Effector memory CD4-positive, alpha-beta T cell (primary cell): ENCODE measurements at regions not wholly inside any gene's neighbourhood (a gene's known extent, or its start where the extent isn't known, plus 50 kb on each side); places are given as distances from the start of the nearest gene placed in this dataset.

Experiments
- DNase-seq, 3 donors: peaks; one replicate each; pipeline ENCODE4 v3.0.0-alpha.2; 2020
- H3K27ac ChIP-seq: 2 replicates; pipeline ENCODE4 v1.7.0; 2013; ENCODE audit warnings: mild to moderate bottlenecking, low read length, moderate library complexity; ENCODE audit not compliant: insufficient read depth, poor library complexity, severe bottlenecking
- H3K27me3 ChIP-seq: replicated peaks from 2 replicates; pipeline ENCODE4 v1.7.0; 2013; ENCODE audit warnings: mild to moderate bottlenecking, low read length; ENCODE audit not compliant: insufficient read depth, control insufficient read depth, poor library complexity, severe bottlenecking
- H3K36me3 ChIP-seq: 2 replicates; pipeline ENCODE4 v1.7.0; 2013; ENCODE audit warnings: mild to moderate bottlenecking, low read length, moderate library complexity; ENCODE audit not compliant: control insufficient read depth, insufficient read depth
- H3K4me1 ChIP-seq: 2 replicates; pipeline ENCODE4 v1.7.0; 2013; ENCODE audit warnings: low read length, mild to moderate bottlenecking; ENCODE audit not compliant: control insufficient read depth, insufficient read depth, poor library complexity, severe bottlenecking
- H3K4me3 ChIP-seq: 2 replicates; pipeline ENCODE4 v1.7.0; 2013; ENCODE audit warnings: low read length, low read depth, mild to moderate bottlenecking; ENCODE audit not compliant: insufficient read depth, poor library complexity, severe bottlenecking
- H3K9me3 ChIP-seq: 2 replicates; pipeline ENCODE4 v1.7.0; 2013; ENCODE audit warnings: mild to moderate bottlenecking, low read length, moderate library complexity; ENCODE audit not compliant: control insufficient read depth

DNA sequence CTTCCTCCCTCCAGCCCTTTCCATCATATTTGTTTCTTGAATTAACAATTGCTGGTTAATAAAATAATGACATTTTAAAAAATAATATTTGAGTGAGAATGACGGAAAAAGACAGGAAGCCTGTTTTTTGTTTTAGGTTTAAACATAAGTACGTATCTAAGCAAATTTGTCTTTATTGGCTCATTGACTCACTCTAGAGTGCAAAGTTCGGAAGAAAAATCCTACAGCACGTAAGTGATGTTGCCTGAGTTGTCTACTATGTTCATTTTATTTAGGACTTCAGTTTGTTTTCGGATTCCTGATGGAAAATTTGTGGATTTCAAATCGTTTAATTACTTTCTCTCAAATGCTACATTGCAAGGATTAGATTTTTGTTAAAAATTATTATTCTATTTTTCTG is 1435.7 kb upstream of the ADGRB3 start:
- no peaks in the 10 kb centered on the region for H3K36me3 ChIP-seq
- no peak overlapping the region for H3K4me3 ChIP-seq
- H3K27me3 ChIP-seq, result no peaks in the 10 kb centered on the region

DNA sequence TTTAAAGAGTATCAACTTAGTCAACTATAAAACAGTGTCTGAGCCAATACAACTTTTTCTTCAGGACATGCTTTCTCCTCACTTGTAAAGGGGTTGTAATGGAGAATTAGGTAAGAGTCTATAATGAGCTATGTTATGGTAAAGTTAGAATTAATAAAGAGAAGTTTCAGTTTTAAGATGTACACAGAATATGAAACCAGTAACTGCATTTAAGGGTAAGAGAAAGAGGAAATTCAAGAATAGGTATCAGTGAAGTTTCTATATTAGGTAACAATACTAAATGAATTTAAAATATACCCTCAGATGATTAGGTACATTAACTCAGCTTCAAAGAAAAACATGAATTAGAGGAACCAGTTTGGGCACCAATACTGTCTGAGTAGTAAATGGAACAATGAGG is 1444.3 kb upstream of the ADGRB3 start:
- H3K4me1 ChIP-seq, result no peaks in the 10 kb centered on the region

More for the DNA sequence above, 1435.7 kb upstream of the ADGRB3 start:
- H3K9me3 ChIP-seq, result no peaks in the 10 kb centered on the region
- DNase-seq, result no peak
- no peak overlapping the region for H3K27ac ChIP-seq
- no peaks in the 10 kb centered on the region for H3K4me1 ChIP-seq

DNA sequence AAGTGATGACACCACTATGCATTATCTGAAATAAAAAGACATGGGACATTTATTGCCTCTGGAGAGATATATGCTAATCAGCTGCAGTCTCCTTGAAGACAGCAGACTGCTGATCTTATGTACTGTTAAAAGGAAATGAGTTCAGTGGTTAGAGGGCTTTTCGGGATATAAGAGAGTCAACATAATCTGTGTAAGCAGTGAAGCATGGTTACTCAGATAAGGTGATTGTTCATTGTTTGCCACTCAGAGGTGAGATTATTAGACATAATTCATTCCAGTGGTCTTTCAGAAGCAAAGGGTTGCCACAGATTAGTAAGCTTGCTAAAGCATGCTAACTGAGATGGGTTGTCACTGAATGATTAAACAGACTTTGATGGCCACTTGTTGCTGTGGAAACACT is 1450.7 kb upstream of the ADGRB3 start:
- H3K27me3 ChIP-seq, result no peaks in the 10 kb centered on the region
- H3K27ac ChIP-seq, result no peak overlapping the region
- no peak overlapping the region for H3K4me3 ChIP-seq
- no peaks in the 10 kb centered on the region for H3K4me1 ChIP-seq
- DNase-seq, result no peak
- no peaks in the 10 kb centered on the region for H3K36me3 ChIP-seq
- H3K9me3 ChIP-seq, result no peaks in the 10 kb centered on the region

More for the DNA sequence above, 1444.3 kb upstream of the ADGRB3 start:
- Histone ChIP-seq H3K27me3 (no peaks in the 10 kb centered on the region), H3K9me3 (no peaks in the 10 kb centered on the region), H3K27ac (no peak overlapping the region), H3K4me3 (no peak overlapping the region), H3K36me3 (no peaks in the 10 kb centered on the region)
- DNase-seq, result no peak

DNA sequence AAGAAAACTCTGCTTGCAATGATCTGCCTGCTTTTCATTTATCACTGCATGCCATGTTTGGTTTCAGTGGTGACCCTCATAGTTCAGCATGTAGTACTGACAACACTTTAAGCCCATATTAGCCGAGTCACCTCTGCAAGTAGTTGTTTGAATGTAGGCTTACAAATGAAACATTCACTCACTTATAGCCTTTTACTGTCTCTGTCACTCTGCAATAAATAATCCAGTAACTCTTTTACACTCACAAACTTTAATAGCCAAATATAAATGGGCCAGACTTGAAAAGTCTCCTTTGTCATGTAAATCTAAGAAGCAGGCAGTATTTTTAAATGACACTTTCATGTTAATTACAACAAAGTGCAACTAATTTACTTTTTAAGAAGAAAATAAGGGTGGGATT is 1460.0 kb upstream of the ADGRB3 start:
- Histone ChIP-seq H3K27ac (no peak overlapping the region), H3K27me3 (no peaks in the 10 kb centered on the region), H3K4me3 (no peak overlapping the region), H3K4me1 (no peaks in the 10 kb centered on the region), H3K9me3 (no peaks in the 10 kb centered on the region), H3K36me3 (no peaks in the 10 kb centered on the region)
- no peak for DNase-seq

DNA sequence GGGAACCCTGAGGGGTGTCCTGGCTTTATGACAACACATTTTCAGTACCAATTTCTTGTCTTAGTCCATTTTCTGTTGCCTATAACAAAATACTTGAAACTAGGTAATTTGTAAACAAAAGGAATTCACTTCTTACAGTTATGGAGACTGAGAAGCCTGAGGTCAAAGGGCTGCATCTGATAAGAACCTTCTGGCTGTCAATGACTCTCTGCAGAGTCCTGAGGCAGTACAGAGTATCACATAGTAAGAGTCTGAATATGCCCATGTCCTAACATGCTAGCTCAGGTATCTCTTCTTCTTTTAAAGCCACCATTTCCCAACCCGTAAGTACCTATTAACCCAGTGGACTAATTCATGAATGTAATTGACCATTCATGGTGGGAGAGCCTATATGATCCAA is 1458.6 kb upstream of the EYS start:
- H3K27ac ChIP-seq, result no peak overlapping the region
- no peaks in the 10 kb centered on the region for H3K36me3 ChIP-seq
- no peak for DNase-seq
- H3K9me3 ChIP-seq, result no peaks in the 10 kb centered on the region
- H3K27me3 ChIP-seq, result no peaks in the 10 kb centered on the region
- no peaks in the 10 kb centered on the region for H3K4me1 ChIP-seq
- no peak overlapping the region for H3K4me3 ChIP-seq

DNA sequence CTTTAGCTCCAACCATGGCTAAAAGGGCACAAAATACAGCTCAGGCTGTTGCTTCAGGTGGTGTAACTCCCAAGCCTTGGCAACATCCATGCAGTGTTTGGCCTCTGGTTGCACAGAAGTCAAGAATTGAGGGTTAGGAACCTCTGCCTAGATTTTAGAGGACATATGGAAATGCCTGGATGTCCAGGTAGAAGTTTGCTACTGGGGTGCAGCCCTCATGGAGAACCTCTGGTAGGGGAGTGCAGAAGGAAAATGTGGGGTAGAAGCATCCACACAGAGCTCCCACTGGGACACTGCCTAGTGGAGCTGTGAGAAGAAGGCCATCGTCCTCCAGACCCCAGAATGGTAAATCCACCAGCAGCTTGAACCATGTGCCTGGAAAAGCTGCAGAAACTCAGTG is 1453.8 kb upstream of the EYS start:
- H3K27ac ChIP-seq, result no peak overlapping the region
- H3K4me1 ChIP-seq, result no peaks in the 10 kb centered on the region
- no peaks in the 10 kb centered on the region for H3K9me3 ChIP-seq
- no peak overlapping the region for H3K4me3 ChIP-seq
- DNase-seq, result no peak
- H3K27me3 ChIP-seq, result no peaks in the 10 kb centered on the region
- H3K36me3 ChIP-seq, result no peaks in the 10 kb centered on the region

DNA sequence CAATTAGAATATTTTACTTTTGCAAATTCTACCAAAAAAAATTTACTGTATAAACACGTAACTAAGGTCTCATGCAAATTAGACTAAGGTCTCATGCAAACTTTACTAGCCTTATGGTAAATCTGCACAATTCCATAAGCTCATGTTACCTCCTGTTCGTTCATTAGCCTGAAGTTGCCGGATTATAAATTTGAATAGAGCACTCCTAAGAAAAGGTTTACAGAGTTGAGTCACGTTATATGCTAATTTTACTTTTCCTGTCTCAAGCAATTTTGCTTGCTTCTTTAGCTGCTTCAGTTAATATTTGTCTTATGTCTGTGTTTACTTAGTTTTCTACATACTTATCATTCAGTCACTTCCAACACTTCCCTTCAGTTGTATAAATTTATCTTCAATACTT is 1434.0 kb upstream of the EYS start:
- Histone ChIP-seq H3K27ac (no peak overlapping the region), H3K9me3 (no peaks in the 10 kb centered on the region), H3K4me1 (no peaks in the 10 kb centered on the region), H3K27me3 (no peaks in the 10 kb centered on the region), H3K4me3 (no peak overlapping the region), H3K36me3 (no peaks in the 10 kb centered on the region)
- DNase-seq, result no peak

DNA sequence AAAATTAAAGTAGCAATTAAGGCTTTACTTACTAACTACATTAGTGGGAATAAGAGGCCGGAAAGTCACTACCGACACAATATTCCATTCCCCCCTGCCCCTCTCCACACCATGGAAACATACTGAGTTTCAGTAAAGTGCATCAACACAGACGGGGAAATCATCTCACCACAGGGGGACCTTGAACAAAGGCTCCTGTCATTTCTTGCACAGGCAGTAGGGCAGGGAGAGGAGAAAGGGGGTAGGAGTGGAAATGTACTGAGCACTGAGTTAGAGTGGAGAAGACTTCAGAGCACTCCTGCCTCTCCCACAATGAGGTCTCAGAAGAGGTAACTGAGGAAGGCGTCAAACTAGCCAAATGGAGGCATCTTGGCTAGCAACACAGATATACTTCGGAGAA is 1426.9 kb upstream of the EYS start:
- H3K36me3 ChIP-seq, result no peaks in the 10 kb centered on the region
- DNase-seq, result no peak
- H3K4me3 ChIP-seq, result no peak overlapping the region
- H3K9me3 ChIP-seq, result no peaks in the 10 kb centered on the region
- no peak overlapping the region for H3K27ac ChIP-seq
- no peaks in the 10 kb centered on the region for H3K4me1 ChIP-seq
- H3K27me3 ChIP-seq, result no peaks in the 10 kb centered on the region

DNA sequence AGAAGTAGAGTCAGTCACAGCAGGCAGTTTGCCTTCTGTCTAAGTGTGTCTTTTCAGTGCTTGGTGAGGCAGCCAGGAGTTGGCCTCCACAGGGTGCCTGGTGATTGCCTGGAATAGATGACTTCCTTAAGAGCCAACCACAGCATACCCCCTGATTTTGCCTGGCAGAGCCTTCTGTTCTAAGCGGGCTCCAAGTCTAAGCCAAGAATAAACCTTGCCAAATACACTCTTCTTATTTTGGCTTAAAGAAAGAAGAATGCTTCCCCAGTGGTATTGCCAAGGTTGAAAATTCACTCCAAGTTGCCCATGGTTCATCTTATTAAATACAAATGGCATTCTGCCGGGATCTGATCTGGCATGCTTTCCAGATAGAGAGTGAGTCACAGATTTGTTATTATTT is 1424.8 kb upstream of the EYS start:
- Histone ChIP-seq H3K9me3 (no peaks in the 10 kb centered on the region), H3K4me1 (no peaks in the 10 kb centered on the region), H3K27me3 (no peaks in the 10 kb centered on the region), H3K27ac (no peak overlapping the region), H3K4me3 (no peak overlapping the region), H3K36me3 (no peaks in the 10 kb centered on the region)
- no peak for DNase-seq

DNA sequence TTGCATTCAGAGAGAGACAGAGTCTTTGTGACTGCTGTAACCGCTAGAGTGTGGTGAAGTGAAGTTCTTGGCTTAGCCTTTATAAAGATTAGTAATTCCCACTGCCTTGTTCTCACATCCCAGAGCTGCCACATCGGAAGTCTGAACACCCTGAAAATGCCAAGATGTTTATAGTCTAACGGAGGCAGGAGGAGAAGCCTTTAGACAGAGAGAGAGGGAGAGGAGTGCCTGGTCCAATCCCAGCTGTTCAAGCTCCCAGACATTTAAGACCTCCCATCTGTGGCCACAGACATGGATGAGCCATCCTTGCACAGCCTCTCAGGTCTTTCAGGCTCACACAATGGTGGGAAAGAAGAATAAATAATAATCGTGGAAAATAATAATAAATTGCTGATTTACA is 1422.8 kb upstream of the EYS start:
- Histone ChIP-seq H3K27me3 (no peaks in the 10 kb centered on the region), H3K9me3 (no peaks in the 10 kb centered on the region), H3K36me3 (no peaks in the 10 kb centered on the region), H3K4me3 (no peak overlapping the region), H3K4me1 (no peaks in the 10 kb centered on the region), H3K27ac (no peak overlapping the region)
- no peak for DNase-seq

DNA sequence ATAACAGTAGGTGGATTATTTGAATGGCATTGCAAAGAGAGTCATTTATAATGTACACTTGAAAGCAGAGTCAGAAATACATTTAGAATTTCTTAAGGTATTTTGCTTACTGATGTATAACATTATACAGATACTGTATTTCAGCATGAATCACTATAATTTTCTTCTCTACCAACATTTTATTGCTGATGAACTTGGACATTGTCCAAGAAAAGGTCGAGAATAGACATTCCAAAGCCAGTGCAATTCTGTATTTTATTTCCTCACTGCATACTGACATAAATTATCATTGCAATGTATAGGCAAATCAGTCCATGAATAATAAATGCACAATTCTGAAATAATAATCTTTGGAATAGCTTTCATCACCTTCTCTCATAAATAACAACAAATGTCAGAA is 1420.0 kb upstream of the EYS start:
- Histone ChIP-seq H3K27ac (no peak overlapping the region), H3K4me3 (no peak overlapping the region), H3K4me1 (no peaks in the 10 kb centered on the region), H3K36me3 (no peaks in the 10 kb centered on the region), H3K9me3 (no peaks in the 10 kb centered on the region), H3K27me3 (no peaks in the 10 kb centered on the region)
- DNase-seq, result no peak
